HepG2 (cell line): ENCODE measurements at regions not wholly inside any gene's neighbourhood (a gene's known extent, or its start where the extent isn't known, plus 50 kb on each side); places are given as distances from the start of the nearest gene placed in this dataset.

Experiments
- E2F1 ChIP-seq: sonication (generic); formaldehyde crosslinking; IDR thresholded peaks from 2 replicates; pipeline ENCODE4 v1.5.0; 2020; ENCODE audit warnings: missing genetic modification reagents
- RELA ChIP-seq: sonication (generic); formaldehyde crosslinking; IDR thresholded peaks from 2 replicates; pipeline ENCODE4 v1.4.0; 2020; ENCODE audit warnings: missing genetic modification reagents
- ZNF280B ChIP-seq: sonication (generic); formaldehyde crosslinking; IDR thresholded peaks from 2 replicates; pipeline ENCODE4 v1.5.0; 2020; ENCODE audit warnings: missing genetic modification reagents, mild to moderate bottlenecking, borderline replicate concordance

GRCh38 chr11:11028017-11028692 is 170.3 kb upstream of the ZBED5 start:
- TF ChIP-seq ZNF280B (CRISPR knock-in tag) (no peak), E2F1 (CRISPR knock-in tag) (no peak), RELA (CRISPR knock-in tag) (no peak)
